Uterus (tissue), 2 donors: ENCODE measurements at regions not wholly inside any gene's neighbourhood (a gene's known extent, or its start where the extent isn't known, plus 50 kb on each side); places are given as distances from the start of the nearest gene placed in this dataset.

Experiments used
- CTCF ChIP-seq, 4 experiments: fragments of 200-600 bp in 2 of 4; fragments of 450-650 bp in 2 of 4; sonication (generic) in 2 of 4; IDR thresholded peaks; one replicate each; pipeline ENCODE4 v1.5.1; 2016 to 2019; ENCODE audit warnings: antibody characterized with exemption in 4 of 4, mild to moderate bottlenecking in 2 of 4, moderate library complexity in 1 of 4
- POLR2A ChIP-seq, 2 donors: fragments of 450-650 bp; IDR thresholded peaks; one replicate each; pipeline ENCODE4 v1.6.1; 2016; ENCODE audit warnings: antibody characterized with exemption in 2 of 2, mild to moderate bottlenecking in 1 of 2, moderate library complexity in 1 of 2

- TF ChIP-seq CTCF (IDR thresholded peaks at IDR 0.05) (no peak), POLR2A (IDR thresholded peaks at IDR 0.05) (no peak)
Observed at GRCh38 chr5:89981878-89982773, 427.4 kb downstream of the CETN3 start.
